ENCODE measurements at regions not wholly inside any gene's neighbourhood (a gene's known extent, or its start where the extent isn't known, plus 50 kb on each side); places are given as distances from the start of the nearest gene placed in this dataset.

GRCh38 chr2:129080715-129081476 lies 762.2 kb upstream of the HS6ST1 start:
- no peak for DNase-seq (ENCODE audit: low read depth)
- no peak overlapping the region for H3K4me3 ChIP-seq (ENCODE audit: low read length)
- TF ChIP-seq, protein P1, sequence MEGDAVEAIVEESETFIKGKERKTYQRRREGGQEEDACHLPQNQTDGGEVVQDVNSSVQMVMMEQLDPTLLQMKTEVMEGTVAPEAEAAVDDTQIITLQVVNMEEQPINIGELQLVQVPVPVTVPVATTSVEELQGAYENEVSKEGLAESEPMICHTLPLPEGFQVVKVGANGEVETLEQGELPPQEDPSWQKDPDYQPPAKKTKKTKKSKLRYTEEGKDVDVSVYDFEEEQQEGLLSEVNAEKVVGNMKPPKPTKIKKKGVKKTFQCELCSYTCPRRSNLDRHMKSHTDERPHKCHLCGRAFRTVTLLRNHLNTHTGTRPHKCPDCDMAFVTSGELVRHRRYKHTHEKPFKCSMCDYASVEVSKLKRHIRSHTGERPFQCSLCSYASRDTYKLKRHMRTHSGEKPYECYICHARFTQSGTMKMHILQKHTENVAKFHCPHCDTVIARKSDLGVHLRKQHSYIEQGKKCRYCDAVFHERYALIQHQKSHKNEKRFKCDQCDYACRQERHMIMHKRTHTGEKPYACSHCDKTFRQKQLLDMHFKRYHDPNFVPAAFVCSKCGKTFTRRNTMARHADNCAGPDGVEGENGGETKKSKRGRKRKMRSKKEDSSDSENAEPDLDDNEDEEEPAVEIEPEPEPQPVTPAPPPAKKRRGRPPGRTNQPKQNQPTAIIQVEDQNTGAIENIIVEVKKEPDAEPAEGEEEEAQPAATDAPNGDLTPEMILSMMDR (conservative IDR thresholded peaks at IDR 0.05; ENCODE audit: low read depth, low read length), result no peak

DNA sequence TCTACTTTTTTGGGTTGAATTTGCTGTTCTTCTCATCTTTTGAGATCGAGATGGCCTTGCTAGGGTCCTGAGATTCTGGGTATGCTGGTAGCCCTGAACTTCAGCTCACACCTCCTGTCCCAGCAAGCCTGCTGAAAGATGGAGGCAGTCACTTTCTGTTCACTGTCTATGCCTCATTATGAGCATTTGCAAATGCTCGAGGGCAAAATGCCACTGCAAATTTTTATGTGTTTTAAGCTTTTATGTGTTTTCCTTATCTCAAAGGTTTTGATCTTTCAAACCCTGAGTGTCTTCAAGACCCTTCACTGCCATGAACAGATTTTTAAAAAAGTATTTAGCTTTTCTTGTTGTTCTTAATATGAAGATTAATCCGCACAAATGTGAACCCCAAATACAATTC lies 766.7 kb upstream of the HS6ST1 start:
- H3K4me3 ChIP-seq (ENCODE audit: low read length), result no peak overlapping the region
- TF ChIP-seq, protein P1 (conservative IDR thresholded peaks at IDR 0.05; ENCODE audit: low read depth, low read length), result no peak
- no peak for DNase-seq (ENCODE audit: low read depth)

GRCh38 chr2:129087133-129087813 lies 768.6 kb upstream of the HS6ST1 start:
- H3K4me3 ChIP-seq (ENCODE audit: low read length), result no peak overlapping the region
- DNase-seq (ENCODE audit: low read depth), result no peak
- TF ChIP-seq, protein P1 (conservative IDR thresholded peaks at IDR 0.05; ENCODE audit: low read depth, low read length), result no peak

- TF ChIP-seq, protein P1 (conservative IDR thresholded peaks at IDR 0.05; ENCODE audit: low read depth, low read length), result no peak
- no peak for DNase-seq (ENCODE audit: low read depth)
Measured at GRCh38 chr2:129091620-129092019, 773.0 kb upstream of the HS6ST1 start.

DNA sequence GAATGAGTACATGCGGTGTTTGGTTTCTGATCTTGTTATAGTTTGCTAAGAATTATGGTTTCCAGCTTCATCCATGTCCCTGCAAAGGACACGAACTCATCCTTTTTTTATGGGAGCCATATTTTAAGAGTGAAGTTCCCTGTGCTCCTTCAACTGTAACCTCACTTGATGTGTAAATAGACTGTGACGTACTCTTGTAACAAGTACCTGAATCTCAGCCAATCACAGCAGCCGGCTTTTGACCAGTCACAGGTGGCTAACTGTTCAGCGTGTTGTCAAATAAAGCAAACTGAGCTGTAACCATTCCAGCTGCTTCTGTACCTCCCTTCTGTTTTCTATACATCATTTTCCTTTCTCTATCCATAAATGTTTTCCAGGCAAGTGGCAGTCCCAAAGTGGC lies 774.3 kb upstream of the HS6ST1 start:
- H3K4me3 ChIP-seq (ENCODE audit: low read length), result no peak overlapping the region
- TF ChIP-seq, protein P1 (conservative IDR thresholded peaks at IDR 0.05; ENCODE audit: low read depth, low read length), result no peak
- DNase-seq (ENCODE audit: low read depth), result no peak

More at GRCh38 chr2:129091620-129092019, 773.0 kb upstream of the HS6ST1 start:
- H3K4me3 ChIP-seq (ENCODE audit: low read length), result no peak overlapping the region

DNA sequence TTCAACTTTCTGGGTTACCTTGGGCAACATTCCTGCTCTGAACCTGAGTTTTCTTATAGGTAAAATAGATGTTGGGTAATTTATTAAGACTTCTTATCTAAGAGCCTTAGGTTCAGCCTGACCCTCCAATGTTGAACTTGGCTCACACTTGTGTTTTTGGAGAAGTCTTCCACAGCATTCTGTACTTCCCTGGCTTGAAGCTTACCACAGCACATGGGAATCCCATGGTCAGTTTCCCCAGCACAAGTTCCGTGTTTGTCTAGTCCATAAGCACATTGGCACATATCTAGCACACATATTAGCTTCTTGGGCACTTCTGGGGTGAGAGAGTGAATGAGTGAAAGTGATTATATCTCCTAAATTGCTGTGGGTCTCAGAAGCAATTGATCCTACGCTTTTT lies 782.5 kb upstream of the HS6ST1 start:
- no peak overlapping the region for H3K4me3 ChIP-seq (ENCODE audit: low read length)
- TF ChIP-seq, protein P1 (conservative IDR thresholded peaks at IDR 0.05; ENCODE audit: low read depth, low read length), result no peak
- no peak for DNase-seq (ENCODE audit: low read depth)

All from retinal pigment epithelial cell (primary cell).